Erythroblast (primary cell): ENCODE measurements at regions not wholly inside any gene's neighbourhood (a gene's known extent, or its start where the extent isn't known, plus 50 kb on each side); places are given as distances from the start of the nearest gene placed in this dataset.

ENCODE experiments used
- GATA1 ChIP-seq: IDR thresholded peaks from 2 replicates; pipeline ENCODE4 v1.6.1; 2011; ENCODE audit warnings: low read depth, mild to moderate bottlenecking, control low read depth, low read length, moderate library complexity
- POLR2A ChIP-seq: IDR thresholded peaks from 2 replicates; pipeline ENCODE4 v1.6.1; 2011; ENCODE audit warnings: mild to moderate bottlenecking, low read length

DNA sequence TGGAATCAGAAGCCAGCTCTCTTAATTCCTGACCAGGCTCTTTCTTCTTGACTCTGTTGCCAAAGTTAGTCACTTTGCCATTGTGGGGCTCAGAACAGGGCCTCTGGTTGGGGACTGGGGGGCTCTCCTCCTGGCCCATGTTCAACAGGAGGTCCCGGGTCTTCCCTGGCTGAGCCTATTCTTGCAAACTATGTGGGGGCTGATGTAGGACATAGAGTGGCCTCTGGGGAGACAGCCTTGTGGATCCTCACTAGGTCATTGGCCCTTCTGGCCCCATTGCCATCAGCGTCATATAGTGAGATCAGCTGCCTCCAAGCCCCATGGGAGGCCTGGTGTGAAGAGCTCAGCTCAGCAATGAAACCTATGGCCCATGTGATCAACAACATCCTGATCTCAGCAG is 77.6 kb upstream of the LEP start:
- TF ChIP-seq POLR2A (no peak), GATA1 (no peak)
